GM23248 (cell line): ENCODE measurements at regions not wholly inside any gene's neighbourhood (a gene's known extent, or its start where the extent isn't known, plus 50 kb on each side); places are given as distances from the start of the nearest gene placed in this dataset.

Experiments
- DNase-seq: peaks from one replicate; pipeline ENCODE4 v3.0.0-alpha.2; 2015
- H2AFZ ChIP-seq: fragments of 200-600 bp; sonication (generic); 2 replicates; pipeline ENCODE4 v1.6.1; 2016; ENCODE audit warnings: antibody characterized with exemption
- H3F3A ChIP-seq: fragments of 200-600 bp; sonication (generic); 2 replicates; pipeline ENCODE4 v1.6.1; 2016; ENCODE audit warnings: mild to moderate bottlenecking, antibody characterized with exemption, mixed run types; ENCODE audit not compliant: insufficient read depth
- H3K27ac ChIP-seq: fragments of 200-600 bp; sonication (generic); 2 replicates; pipeline ENCODE4 v1.5.1; 2016; ENCODE audit warnings: mild to moderate bottlenecking
- H3K27me3 ChIP-seq: fragments of 200-600 bp; sonication (generic); replicated peaks from 2 replicates; pipeline ENCODE4 v1.6.1; 2016; ENCODE audit warnings: mild to moderate bottlenecking; ENCODE audit not compliant: insufficient read depth
- H3K36me3 ChIP-seq: fragments of 200-600 bp; sonication (generic); 2 replicates; pipeline ENCODE4 v1.6.1; 2016; ENCODE audit warnings: low read depth, mild to moderate bottlenecking
- H3K4me1 ChIP-seq: fragments of 200-600 bp; sonication (generic); 2 replicates; pipeline ENCODE4 v1.6.1; 2016; ENCODE audit warnings: mild to moderate bottlenecking; ENCODE audit not compliant: insufficient read depth
- H3K4me2 ChIP-seq: fragments of 200-600 bp; sonication (generic); one replicate; pipeline ENCODE4 v1.6.1; 2016; ENCODE audit warnings: mild to moderate bottlenecking; ENCODE audit not compliant: unreplicated experiment
- H3K4me3 ChIP-seq: fragments of 200-600 bp; sonication (generic); 2 replicates; pipeline ENCODE4 v1.5.1; 2016; ENCODE audit warnings: mild to moderate bottlenecking
- H3K79me2 ChIP-seq: fragments of 200-600 bp; sonication (generic); 2 replicates; pipeline ENCODE4 v1.6.1; 2016; ENCODE audit warnings: mild to moderate bottlenecking; ENCODE audit not compliant: insufficient read depth
- H3K9ac ChIP-seq: fragments of 200-600 bp; sonication (generic); 2 replicates; pipeline ENCODE4 v1.6.1; 2016; ENCODE audit warnings: mild to moderate bottlenecking
- H3K9me2 ChIP-seq: fragments of 200-600 bp; sonication (generic); 2 replicates; pipeline ENCODE4 v1.6.1; 2016; ENCODE audit warnings: mixed run types, mild to moderate bottlenecking, moderate library complexity; ENCODE audit not compliant: insufficient read depth
- H3K9me3 ChIP-seq: fragments of 200-600 bp; sonication (generic); one replicate; pipeline ENCODE4 v1.6.1; 2017; ENCODE audit warnings: low read depth
- H4K20me1 ChIP-seq: fragments of 200-600 bp; sonication (generic); 2 replicates; pipeline ENCODE4 v1.6.0; 2016; ENCODE audit not compliant: insufficient read depth
- EZH2 ChIP-seq: fragments of 200-600 bp; sonication (generic); IDR thresholded peaks from 2 replicates; pipeline ENCODE4 v1.6.1; 2018; ENCODE audit warnings: antibody characterized with exemption, mild to moderate bottlenecking; ENCODE audit not compliant: insufficient read depth, poor library complexity, severe bottlenecking
- EZH2phosphoT487 ChIP-seq: fragments of 200-600 bp; sonication (generic); IDR thresholded peaks from 2 replicates; pipeline ENCODE4 v1.6.1; 2018; ENCODE audit warnings: antibody characterized with exemption, moderate library complexity, mild to moderate bottlenecking, low read depth; ENCODE audit not compliant: insufficient read depth
- WGBS, 2 experiments: methylation state at CpG; one replicate each; pipeline ENCODE4 v1.1.6; 2015 to 2017; ENCODE audit warnings: low lambda C conversion rate in 2 of 2, low coverage in 1 of 2; ENCODE audit errors: missing lambda C conversion rate in 2 of 2; 5-methylcytosine and 5-hydroxymethylcytosine counted together
- in situ Hi-C: fragments of 300-500 bp; cut with MboI; formaldehyde crosslinking; loops from 2 replicates; pipeline ENCODE4 v1.15.0; 2020

DNA sequence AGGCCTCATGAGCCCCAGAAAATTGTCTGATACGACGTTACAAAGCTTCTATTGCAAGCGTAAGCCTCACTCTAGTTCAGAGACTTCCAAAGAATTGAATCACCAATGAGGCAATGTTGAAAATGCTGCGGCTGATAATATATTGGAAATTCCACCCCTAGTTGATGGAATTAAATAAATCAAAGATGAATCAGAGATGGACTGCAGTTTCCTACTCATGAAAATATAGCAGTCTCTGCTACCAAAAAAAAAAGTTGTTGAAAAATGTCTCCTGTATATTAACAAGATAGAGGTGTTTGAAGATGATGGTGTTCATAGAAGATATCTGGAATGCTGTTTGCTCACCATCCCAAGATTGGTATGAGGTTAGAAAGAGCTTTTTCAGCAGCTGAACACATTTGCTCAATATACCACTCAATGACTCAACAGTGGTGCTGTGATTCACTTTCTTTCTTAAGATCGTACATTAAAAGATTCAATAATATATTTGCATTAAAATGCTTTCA is 99.8 kb upstream of the ARHGAP28 start:
- H3K36me3 ChIP-seq = no peaks in the 10 kb centered on the region
- no peaks in the 10 kb centered on the region for H3K27me3 ChIP-seq
- peaks cover 36% of the 10 kb centered on the region for H3K4me1 ChIP-seq
- no peak overlapping the region for H3K9ac ChIP-seq
- H4K20me1 ChIP-seq = no peaks in the 10 kb centered on the region
- no peak for TF ChIP-seq EZH2
- TF ChIP-seq EZH2phosphoT487 = no peak
- H3K79me2 ChIP-seq = no peaks in the 10 kb centered on the region
- no peaks in the 10 kb centered on the region for H3K9me2 ChIP-seq
- peak overlapping the region; percentile 37 for H3K27ac ChIP-seq
- DNase-seq = peak; percentile 84
- H3F3A ChIP-seq = peaks cover 14% of the 10 kb centered on the region
- no peak overlapping the region for H2AFZ ChIP-seq
- in situ Hi-C loops = no loop called here
- H3K4me3 ChIP-seq = 0 out of 2 replicates have a peak overlapping the region, but pooled peaks have one; percentile 27
- no peaks in the 10 kb centered on the region for H3K9me3 ChIP-seq
- H3K4me2 ChIP-seq = peak overlapping the region; percentile 42
- WGBS, 2 experiments = 41 to 46% methylated on average over 5 of the region's 5 CpGs

GRCh38 chr18:6633310-6633709 is 96.2 kb upstream of the ARHGAP28 start:
- H3K9me2 ChIP-seq = no peaks in the 10 kb centered on the region
- WGBS, 2 experiments = 78% methylated on average over 3 of the region's 3 CpGs
- H3K27me3 ChIP-seq = 0 out of 2 replicates have a peak, but pooled peaks cover 3% of the 10 kb centered on the region
- H3F3A ChIP-seq = peaks cover 12% of the 10 kb centered on the region
- H3K4me3 ChIP-seq = no peak overlapping the region
- H2AFZ ChIP-seq = no peak overlapping the region
- H3K4me1 ChIP-seq = peaks cover 17% of the 10 kb centered on the region
- no peak overlapping the region for H3K9ac ChIP-seq
- no peaks in the 10 kb centered on the region for H3K79me2 ChIP-seq
- H3K9me3 ChIP-seq = no peaks in the 10 kb centered on the region
- no peaks in the 10 kb centered on the region for H3K36me3 ChIP-seq
- no peaks in the 10 kb centered on the region for H4K20me1 ChIP-seq
- no peak overlapping the region for H3K27ac ChIP-seq
- no peak overlapping the region for H3K4me2 ChIP-seq
- no peak for DNase-seq
- in situ Hi-C loops = no loop called here
- TF ChIP-seq EZH2phosphoT487 = no peak
- TF ChIP-seq EZH2 = no peak

GRCh38 chr18:6636091-6636490 is 93.4 kb upstream of the ARHGAP28 start:
- no peak overlapping the region for H3K9ac ChIP-seq
- no peaks in the 10 kb centered on the region for H3K9me2 ChIP-seq
- H3K36me3 ChIP-seq = no peaks in the 10 kb centered on the region
- H3K4me3 ChIP-seq = no peak overlapping the region
- no peaks in the 10 kb centered on the region for H4K20me1 ChIP-seq
- H3K4me2 ChIP-seq = no peak overlapping the region
- H3K9me3 ChIP-seq = no peaks in the 10 kb centered on the region
- no peaks in the 10 kb centered on the region for H3F3A ChIP-seq
- no peak for TF ChIP-seq EZH2phosphoT487
- no peak for TF ChIP-seq EZH2
- 12 to 22% methylated on average over 1 of the region's 1 CpG for WGBS, 2 experiments
- H3K4me1 ChIP-seq = no peaks in the 10 kb centered on the region
- no peak overlapping the region for H2AFZ ChIP-seq
- no peak for DNase-seq
- in situ Hi-C loops = no loop called here
- no peak overlapping the region for H3K27ac ChIP-seq
- H3K79me2 ChIP-seq = no peaks in the 10 kb centered on the region
- 0 out of 2 replicates have a peak, but pooled peaks cover 3% of the 10 kb centered on the region for H3K27me3 ChIP-seq

DNA sequence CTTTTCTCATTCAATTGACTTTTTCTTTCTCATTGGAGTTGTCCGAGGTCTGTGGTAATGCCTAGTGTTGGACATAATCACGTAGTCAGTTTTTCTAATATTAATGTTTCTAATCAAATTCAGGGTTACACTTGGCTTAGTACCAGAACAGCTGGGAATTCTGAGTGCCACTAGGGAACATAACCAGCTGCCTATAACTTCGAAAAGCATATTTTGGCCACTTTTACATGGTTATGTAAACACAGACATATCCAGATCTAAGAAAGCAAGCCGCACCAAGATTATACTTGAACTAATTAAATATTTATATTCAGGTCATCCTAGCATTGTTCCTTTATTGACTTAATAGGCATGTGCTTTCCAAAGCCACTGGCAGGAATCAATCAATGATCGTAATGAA is 91.1 kb upstream of the ARHGAP28 start:
- H3K27ac ChIP-seq = no peak overlapping the region
- DNase-seq = no peak
- no peaks in the 10 kb centered on the region for H3K9me2 ChIP-seq
- H3K4me1 ChIP-seq = no peaks in the 10 kb centered on the region
- in situ Hi-C loops = no loop called here
- no peak overlapping the region for H3K4me2 ChIP-seq
- H3K9ac ChIP-seq = no peak overlapping the region
- H4K20me1 ChIP-seq = no peaks in the 10 kb centered on the region
- 52 to 60% methylated on average over 5 of the region's 5 CpGs for WGBS, 2 experiments
- no peaks in the 10 kb centered on the region for H3K79me2 ChIP-seq
- no peaks in the 10 kb centered on the region for H3K36me3 ChIP-seq
- no peak overlapping the region for H2AFZ ChIP-seq
- no peak overlapping the region for H3K4me3 ChIP-seq
- no peaks in the 10 kb centered on the region for H3F3A ChIP-seq
- 0 out of 2 replicates have a peak, but pooled peaks cover 3% of the 10 kb centered on the region for H3K27me3 ChIP-seq
- TF ChIP-seq EZH2 = no peak
- TF ChIP-seq EZH2phosphoT487 = no peak
- H3K9me3 ChIP-seq = no peaks in the 10 kb centered on the region

DNA sequence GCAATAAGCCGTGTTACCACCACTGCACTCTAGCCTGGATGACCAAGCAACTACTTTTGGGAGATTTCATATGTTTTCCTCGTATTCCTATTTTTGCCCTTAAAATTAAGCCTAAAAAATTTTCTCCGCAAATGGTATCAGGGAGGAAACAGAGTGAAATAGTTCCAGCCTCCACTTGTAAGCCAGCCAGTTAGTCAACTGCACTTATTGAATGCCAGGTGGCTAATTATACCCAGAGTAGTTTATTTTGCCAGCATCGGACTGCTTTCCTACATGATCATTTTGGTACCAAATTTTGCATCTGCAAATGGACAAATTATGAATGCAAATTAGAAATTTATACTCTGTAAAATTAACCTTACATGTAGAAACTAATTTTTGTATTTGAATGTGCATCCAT is 90.2 kb upstream of the ARHGAP28 start:
- H3K4me1 ChIP-seq = no peaks in the 10 kb centered on the region
- in situ Hi-C loops = no loop called here
- TF ChIP-seq EZH2phosphoT487 = no peak
- no peak for TF ChIP-seq EZH2
- no peak overlapping the region for H3K4me3 ChIP-seq
- no peaks in the 10 kb centered on the region for H3K79me2 ChIP-seq
- 42 to 44% methylated on average over 4 of the region's 4 CpGs for WGBS, 2 experiments
- H3F3A ChIP-seq = no peaks in the 10 kb centered on the region
- H3K36me3 ChIP-seq = no peaks in the 10 kb centered on the region
- no peak overlapping the region for H3K27ac ChIP-seq
- DNase-seq = no peak
- H3K9ac ChIP-seq = no peak overlapping the region
- no peaks in the 10 kb centered on the region for H4K20me1 ChIP-seq
- 0 out of 2 replicates have a peak, but pooled peaks cover 3% of the 10 kb centered on the region for H3K27me3 ChIP-seq
- H2AFZ ChIP-seq = no peak overlapping the region
- H3K9me3 ChIP-seq = no peaks in the 10 kb centered on the region
- H3K4me2 ChIP-seq = no peak overlapping the region
- no peaks in the 10 kb centered on the region for H3K9me2 ChIP-seq
